GM12878 (cell line): ENCODE measurements at regions not wholly inside any gene's neighbourhood (a gene's known extent, or its start where the extent isn't known, plus 50 kb on each side); places are given as distances from the start of the nearest gene placed in this dataset.

ENCODE experiments used
- ATAC-seq: fragments of 200-7000 bp; cut with Tn5 transposase; 3 replicates; pipeline ENCODE4 v1.9.1; 2020; ENCODE audit warnings: mild to moderate bottlenecking, moderate library complexity
- BruUV-seq: library from RNA; stranded (reverse); fragments of 400-500 nt; replicated peaks from 2 replicates; lab custom pipeline; 2021; lab: Mats Ljungman, UMichigan
- CTCF ChIA-PET: fragments of 300-600 bp; sonication (Branson Sonifier 250); formaldehyde crosslinking; extraction: SDS; loops from one replicate; lab custom pipeline; 2021; ENCODE audit warnings: inconsistent platforms; lab: Yijun Ruan, JAX
- POLR2A ChIA-PET: fragments of 350-600 bp; formaldehyde crosslinking; extraction: SDS; loops from one replicate; lab custom pipeline; 2021; ENCODE audit warnings: inconsistent platforms; lab: Charles Lee
- RAD21 ChIA-PET: fragments of 300-600 bp; sonication (Branson Sonifier 250); formaldehyde crosslinking; loops from one replicate; lab custom pipeline; 2023; ENCODE audit warnings: antibody characterized with exemption; ENCODE audit not compliant: unreplicated experiment; lab: Charles Lee
- SMC1A ChIA-PET: fragments of 300-600 bp; sonication (Branson Sonifier 250); formaldehyde crosslinking; loops from one replicate; lab custom pipeline; 2023; ENCODE audit not compliant: unreplicated experiment, uncharacterized antibody; lab: Charles Lee
- DNase-seq: peaks from one replicate; pipeline ENCODE4 v3.0.0-alpha.2; 2011; ENCODE audit warnings: low read depth, low spot score
- FAIRE-seq: peaks from 3 replicates; lab custom pipeline; 2011; peaks lifted over from hg19 to GRCh38; lab: Jason Lieb, UNC
- H2AFZ ChIP-seq: 2 replicates; pipeline ENCODE4 v1.6.0; 2011; ENCODE audit warnings: low read depth, low read length, control low read depth; ENCODE audit not compliant: control insufficient read depth
- H3K27ac ChIP-seq: 2 replicates; pipeline ENCODE4 v1.5.1; 2011; ENCODE audit warnings: control low read depth; ENCODE audit not compliant: control insufficient read depth, insufficient read depth
- H3K27me3 ChIP-seq, 2 experiments: replicated peaks in 1 of 2; 2 replicates each; pipeline versions ENCODE4 v1.6.0 to v1.6.1; 2011; ENCODE audit warnings: low read length in 1 of 2; ENCODE audit not compliant: control insufficient read depth in 2 of 2, insufficient read depth in 2 of 2
- H3K36me3 ChIP-seq, 2 experiments: 2 replicates each; pipeline ENCODE4 v1.5.1; 2011; ENCODE audit warnings: low read length in 1 of 2; ENCODE audit not compliant: control insufficient read depth in 2 of 2, insufficient read depth in 2 of 2
- H3K4me1 ChIP-seq: 2 replicates; pipeline ENCODE4 v1.6.1; 2011; ENCODE audit warnings: mild to moderate bottlenecking, low read length, moderate library complexity, mixed read lengths; ENCODE audit not compliant: control insufficient read depth, insufficient read depth
- H3K4me2 ChIP-seq: 2 replicates; pipeline ENCODE4 v1.6.0; 2011; ENCODE audit warnings: control low read depth; ENCODE audit not compliant: control insufficient read depth, insufficient read depth
- H3K4me3 ChIP-seq: fragments of 200-600 bp; sonication (generic); 2 replicates; pipeline ENCODE4 v1.5.1; 2016
- H3K79me2 ChIP-seq: 2 replicates; pipeline ENCODE4 v1.6.0; 2011; ENCODE audit warnings: low read length; ENCODE audit not compliant: control insufficient read depth, insufficient read depth
- H3K9ac ChIP-seq: 2 replicates; pipeline ENCODE4 v1.8.0; 2011; ENCODE audit warnings: low read length, control low read depth, mixed read lengths; ENCODE audit not compliant: control insufficient read depth, insufficient read depth
- H3K9me3 ChIP-seq: replicated peaks from 3 replicates; pipeline ENCODE4 v1.5.1; 2011; ENCODE audit warnings: mild to moderate bottlenecking, low read length; ENCODE audit not compliant: control insufficient read depth, insufficient read depth
- H4K20me1 ChIP-seq: 2 replicates; pipeline ENCODE4 v1.6.0; 2011; ENCODE audit not compliant: control insufficient read depth, insufficient read depth
- EP300 ChIP-seq, 2 experiments: fragments of 150-350 bp in 1 of 2; IDR thresholded peaks; 2 replicates each; pipeline ENCODE4 v1.6.1; 2011 to 2012; ENCODE audit warnings: low read depth in 2 of 2, low read length in 2 of 2, borderline replicate concordance in 1 of 2, improper control_type of control experiment in 1 of 2, inconsistent platforms in 1 of 2; ENCODE audit not compliant: control insufficient read depth in 1 of 2
- POLR2A ChIP-seq: IDR thresholded peaks from 2 replicates; pipeline ENCODE4 v1.6.1; 2011; ENCODE audit warnings: low read depth, mild to moderate bottlenecking, low read length
- RAD21 ChIP-seq: IDR thresholded peaks from 2 replicates; pipeline ENCODE4 v1.6.1; 2011; ENCODE audit warnings: mild to moderate bottlenecking, low read depth, low read length, moderate library complexity; ENCODE audit not compliant: insufficient read depth
- TBL1XR1 ChIP-seq: IDR thresholded peaks from 2 replicates; pipeline ENCODE4 v1.6.1; 2012; ENCODE audit warnings: low read depth, low read length, improper control_type of control experiment
- YBX1 ChIP-seq: fragments of 450-650 bp; IDR thresholded peaks from 2 replicates; pipeline ENCODE4 v1.6.1; 2016; ENCODE audit warnings: antibody characterized with exemption
- WGBS: methylation state at CpG from one replicate; pipeline ENCODE4 v1.1.6; 2016; ENCODE audit warnings: low lambda C conversion rate; ENCODE audit not compliant: insufficient replicate concordance, insufficient coverage; ENCODE audit errors: missing lambda C conversion rate; 5-methylcytosine and 5-hydroxymethylcytosine counted together
- in situ Hi-C: fragments of 300-500 bp; cut with MboI; formaldehyde crosslinking; loops from 9 replicates; pipeline ENCODE4 v1.14.3; 2018; ENCODE audit warnings: mixed read lengths
- intact Hi-C: fragments of 100-400 bp; cut with micrococcal nuclease; formaldehyde crosslinking; loops from one replicate; pipeline ENCODE4 v1.14.2; 2022; ENCODE audit not compliant: unreplicated experiment
- TF ChIP-seq, protein P1 (sequence below): fragments of 450-650 bp; IDR thresholded peaks from 2 replicates; pipeline ENCODE4 v1.6.1; 2018; ENCODE audit warnings: mild to moderate bottlenecking, low read depth, moderate library complexity; ENCODE audit not compliant: partially characterized antibody

GRCh38 chr12:113726254-113726819 is 239.8 kb downstream of the RBM19 start:
- no peak for FAIRE-seq
- RAD21 ChIA-PET, result no interaction called here
- no peak overlapping the region for H3K27ac ChIP-seq
- BruUV-seq, result no TSS peak
- CTCF ChIA-PET, result no interaction called here
- H3K9ac ChIP-seq, result no peak overlapping the region
- POLR2A ChIA-PET, result no interaction called here
- DNase-seq, result no peak
- H3K36me3 ChIP-seq, result no peaks in the 10 kb centered on the region
- no peaks in the 10 kb centered on the region for H3K79me2 ChIP-seq
- H2AFZ ChIP-seq, result no peak overlapping the region
- H3K9me3 ChIP-seq, result no peaks in the 10 kb centered on the region; the same call in 2 of the 3 replicates
- TF ChIP-seq YBX1 (no peak), POLR2A (no peak), RAD21 (no peak), EP300 (IDR thresholded peaks at IDR 0.05; ENCODE audit: borderline replicate concordance in 1 of 2, control insufficient read depth in 1 of 2, low read depth in 2 of 2, low read length in 2 of 2) (no peak), TBL1XR1 (no peak)
- TF ChIP-seq, protein P1, sequence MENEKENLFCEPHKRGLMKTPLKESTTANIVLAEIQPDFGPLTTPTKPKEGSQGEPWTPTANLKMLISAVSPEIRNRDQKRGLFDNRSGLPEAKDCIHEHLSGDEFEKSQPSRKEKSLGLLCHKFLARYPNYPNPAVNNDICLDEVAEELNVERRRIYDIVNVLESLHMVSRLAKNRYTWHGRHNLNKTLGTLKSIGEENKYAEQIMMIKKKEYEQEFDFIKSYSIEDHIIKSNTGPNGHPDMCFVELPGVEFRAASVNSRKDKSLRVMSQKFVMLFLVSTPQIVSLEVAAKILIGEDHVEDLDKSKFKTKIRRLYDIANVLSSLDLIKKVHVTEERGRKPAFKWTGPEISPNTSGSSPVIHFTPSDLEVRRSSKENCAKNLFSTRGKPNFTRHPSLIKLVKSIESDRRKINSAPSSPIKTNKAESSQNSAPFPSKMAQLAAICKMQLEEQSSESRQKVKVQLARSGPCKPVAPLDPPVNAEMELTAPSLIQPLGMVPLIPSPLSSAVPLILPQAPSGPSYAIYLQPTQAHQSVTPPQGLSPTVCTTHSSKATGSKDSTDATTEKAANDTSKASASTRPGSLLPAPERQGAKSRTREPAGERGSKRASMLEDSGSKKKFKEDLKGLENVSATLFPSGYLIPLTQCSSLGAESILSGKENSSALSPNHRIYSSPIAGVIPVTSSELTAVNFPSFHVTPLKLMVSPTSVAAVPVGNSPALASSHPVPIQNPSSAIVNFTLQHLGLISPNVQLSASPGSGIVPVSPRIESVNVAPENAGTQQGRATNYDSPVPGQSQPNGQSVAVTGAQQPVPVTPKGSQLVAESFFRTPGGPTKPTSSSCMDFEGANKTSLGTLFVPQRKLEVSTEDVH, result no peak
- H3K4me1 ChIP-seq, result no peaks in the 10 kb centered on the region
- H3K27me3 ChIP-seq, result no peaks in the 10 kb centered on the region; a peak in 1 of 4 replicates
- 26% methylated on average over 6 of the region's 6 CpGs for WGBS
- no peaks in the 10 kb centered on the region for H4K20me1 ChIP-seq
- intact Hi-C loops (no loop called here), in situ Hi-C loops (no loop called here)
- H3K4me3 ChIP-seq, result no peak overlapping the region
- ATAC-seq, result no peak
- no peak overlapping the region for H3K4me2 ChIP-seq
- SMC1A ChIA-PET, result no interaction called here
